PC-9 (cell line): ENCODE measurements at regions not wholly inside any gene's neighbourhood (a gene's known extent, or its start where the extent isn't known, plus 50 kb on each side); places are given as distances from the start of the nearest gene placed in this dataset.

Experiments
- BruUV-seq: library from RNA; stranded (reverse); fragments of 400-500 nt; replicated peaks from 2 replicates; lab custom pipeline; 2021; lab: Mats Ljungman, UMichigan
- CTCF ChIA-PET: fragments of 300-600 bp; sonication (Branson Sonifier 250); formaldehyde crosslinking; loops from one replicate; lab custom pipeline; 2022; ENCODE audit warnings: antibody characterized with exemption; lab: Charles Lee
- POLR2A ChIA-PET: fragments of 300-600 bp; sonication (Branson Sonifier 250); formaldehyde crosslinking; loops from one replicate; lab custom pipeline; 2022; ENCODE audit warnings: antibody characterized with exemption; ENCODE audit not compliant: unreplicated experiment; lab: Charles Lee
- DNase-seq, 2 experiments: peaks; one replicate each; pipeline versions ENCODE4 v3.0.0 to v3.0.0-alpha.2; 2015 to 2022; ENCODE audit warnings: mixed read lengths in 1 of 2
- H2AFZ ChIP-seq: fragments of 200-600 bp; sonication (generic); 2 replicates; pipeline ENCODE4 v1.8.1; 2017; ENCODE audit warnings: antibody characterized with exemption
- H3F3A ChIP-seq: fragments of 200-600 bp; sonication (generic); 2 replicates; pipeline ENCODE4 v1.8.1; 2017; ENCODE audit warnings: antibody characterized with exemption, mild to moderate bottlenecking, low read depth; ENCODE audit not compliant: insufficient read depth
- H3K27ac ChIP-seq: fragments of 200-600 bp; sonication (generic); 2 replicates; pipeline ENCODE4 v1.6.1; 2016; ENCODE audit warnings: mixed run types
- H3K27me3 ChIP-seq: fragments of 200-600 bp; sonication (generic); 2 replicates; pipeline ENCODE4 v1.6.1; 2016; ENCODE audit warnings: low read depth, mixed run types; ENCODE audit not compliant: insufficient read depth
- H3K36me3 ChIP-seq: fragments of 200-600 bp; sonication (generic); 2 replicates; pipeline ENCODE4 v1.6.1; 2016; ENCODE audit warnings: low read depth, mixed run types
- H3K4me1 ChIP-seq: fragments of 200-600 bp; sonication (generic); replicated peaks from 2 replicates; pipeline ENCODE4 v1.6.1; 2016; ENCODE audit warnings: mixed run types; ENCODE audit not compliant: insufficient read depth
- H3K4me2 ChIP-seq: fragments of 200-600 bp; sonication (generic); 2 replicates; pipeline ENCODE4 v1.6.1; 2017; ENCODE audit warnings: mixed run types
- H3K4me3 ChIP-seq: fragments of 200-600 bp; sonication (generic); 2 replicates; pipeline ENCODE4 v1.6.1; 2016; ENCODE audit warnings: mixed run types
- H3K79me2 ChIP-seq: fragments of 200-600 bp; sonication (generic); 2 replicates; pipeline ENCODE4 v1.6.1; 2017; ENCODE audit warnings: low read depth, mixed run types
- H3K9me2 ChIP-seq: fragments of 200-600 bp; sonication (generic); 2 replicates; pipeline ENCODE4 v1.8.1; 2017; ENCODE audit warnings: mild to moderate bottlenecking; ENCODE audit not compliant: insufficient read depth
- H3K9me3 ChIP-seq: fragments of 200-600 bp; sonication (generic); 2 replicates; pipeline ENCODE4 v1.8.1; 2016; ENCODE audit warnings: low read depth; ENCODE audit not compliant: insufficient read depth
- H4K20me1 ChIP-seq: fragments of 200-600 bp; sonication (generic); 2 replicates; pipeline ENCODE4 v1.8.1; 2017; ENCODE audit not compliant: insufficient read depth
- EZH2 ChIP-seq: fragments of 200-600 bp; sonication (generic); IDR thresholded peaks from 2 replicates; pipeline ENCODE4 v1.8.0; 2017; ENCODE audit warnings: antibody characterized with exemption, low read depth
- intact Hi-C: fragments of 100-400 bp; cut with micrococcal nuclease; formaldehyde crosslinking; loops from one replicate; pipeline ENCODE4 v1.10.0; 2022; ENCODE audit not compliant: unreplicated experiment
- TF ChIP-seq, protein P1 (sequence below): fragments of 200-600 bp; sonication (generic); conservative IDR thresholded peaks from 2 replicates; pipeline ENCODE4 v1.6.1; 2017; ENCODE audit warnings: mixed run types, antibody characterized with exemption, mild to moderate bottlenecking, moderate library complexity

DNA sequence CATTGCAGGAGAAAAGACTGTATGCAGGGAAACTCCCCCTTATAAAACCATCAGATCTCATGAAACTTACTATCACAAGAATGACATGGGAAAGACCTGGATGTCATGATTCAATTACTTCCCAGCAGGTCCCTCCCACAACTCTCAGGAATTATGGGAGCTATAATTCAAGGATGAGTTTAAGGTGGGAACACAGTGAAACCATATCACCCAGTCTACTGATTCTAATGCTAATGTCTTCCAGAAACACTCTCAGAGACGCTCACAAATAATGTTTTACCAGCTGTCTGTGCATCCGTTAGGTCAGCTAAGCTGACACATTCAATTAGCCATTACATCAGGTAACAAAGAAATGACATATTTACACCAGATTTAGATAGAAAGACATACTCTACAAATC, 637.9 kb downstream of the NLGN4Y start:
- ChIA-PET CTCF (no interaction called here), POLR2A (no interaction called here)
- Histone ChIP-seq H3K4me1 (no peaks in the 10 kb centered on the region), H2AFZ (no peak overlapping the region), H3K4me2 (no peak overlapping the region), H3K4me3 (no peak overlapping the region), H3K27ac (no peak overlapping the region), H3K9me3 (no peaks in the 10 kb centered on the region), H3K79me2 (no peaks in the 10 kb centered on the region), H4K20me1 (no peaks in the 10 kb centered on the region), H3K9me2 (no peaks in the 10 kb centered on the region), H3K36me3 (no peaks in the 10 kb centered on the region), H3F3A (no peaks in the 10 kb centered on the region), H3K27me3 (no peaks in the 10 kb centered on the region)
- TF ChIP-seq, protein P1, sequence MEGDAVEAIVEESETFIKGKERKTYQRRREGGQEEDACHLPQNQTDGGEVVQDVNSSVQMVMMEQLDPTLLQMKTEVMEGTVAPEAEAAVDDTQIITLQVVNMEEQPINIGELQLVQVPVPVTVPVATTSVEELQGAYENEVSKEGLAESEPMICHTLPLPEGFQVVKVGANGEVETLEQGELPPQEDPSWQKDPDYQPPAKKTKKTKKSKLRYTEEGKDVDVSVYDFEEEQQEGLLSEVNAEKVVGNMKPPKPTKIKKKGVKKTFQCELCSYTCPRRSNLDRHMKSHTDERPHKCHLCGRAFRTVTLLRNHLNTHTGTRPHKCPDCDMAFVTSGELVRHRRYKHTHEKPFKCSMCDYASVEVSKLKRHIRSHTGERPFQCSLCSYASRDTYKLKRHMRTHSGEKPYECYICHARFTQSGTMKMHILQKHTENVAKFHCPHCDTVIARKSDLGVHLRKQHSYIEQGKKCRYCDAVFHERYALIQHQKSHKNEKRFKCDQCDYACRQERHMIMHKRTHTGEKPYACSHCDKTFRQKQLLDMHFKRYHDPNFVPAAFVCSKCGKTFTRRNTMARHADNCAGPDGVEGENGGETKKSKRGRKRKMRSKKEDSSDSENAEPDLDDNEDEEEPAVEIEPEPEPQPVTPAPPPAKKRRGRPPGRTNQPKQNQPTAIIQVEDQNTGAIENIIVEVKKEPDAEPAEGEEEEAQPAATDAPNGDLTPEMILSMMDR = no peak
- TF ChIP-seq EZH2 = no peak
- no TSS peak for BruUV-seq
- intact Hi-C loops = no loop called here
- no peak for DNase-seq

DNA sequence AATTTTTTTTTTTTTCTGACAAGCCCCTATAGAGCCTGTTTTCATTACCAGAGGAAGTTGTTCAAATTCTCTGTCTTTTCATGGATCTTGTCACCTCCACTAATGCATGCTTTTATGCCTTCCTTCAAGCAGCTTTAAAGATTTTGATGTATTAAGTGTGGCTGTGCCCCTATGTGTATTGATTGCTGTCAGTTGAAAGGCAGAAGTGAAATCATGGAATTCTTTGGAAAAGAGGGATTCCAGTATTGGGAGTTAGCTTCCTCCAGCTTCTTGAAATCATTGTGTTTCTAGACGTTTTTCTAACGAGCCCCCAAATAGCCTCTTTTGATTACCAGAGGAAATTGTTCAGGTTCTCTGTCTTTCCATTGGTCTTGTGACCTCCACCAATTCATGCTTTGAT, 655.6 kb downstream of the NLGN4Y start:
- TF ChIP-seq, protein P1 = no peak
- POLR2A ChIA-PET = no interaction called here
- no peak for DNase-seq

DNA sequence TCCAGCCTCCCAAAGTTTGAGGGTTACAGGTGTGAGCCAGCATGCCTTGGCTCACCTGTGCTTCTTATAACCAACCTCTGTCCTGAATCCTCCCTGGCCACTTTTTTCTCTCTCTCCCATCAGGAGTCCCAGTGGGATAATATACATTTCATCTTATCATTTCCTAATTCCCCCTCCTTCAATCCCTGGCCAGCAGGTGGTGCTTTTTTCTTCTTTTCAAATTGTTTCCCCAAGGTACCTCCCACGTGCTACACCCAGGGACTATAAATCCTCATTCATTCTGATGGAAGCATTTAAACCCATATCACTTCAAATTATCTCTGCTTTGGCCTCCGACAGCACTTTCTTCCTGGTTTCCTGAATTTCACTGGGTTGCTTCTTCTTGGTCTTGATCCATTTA, 704.7 kb downstream of the NLGN4Y start:
- no peaks in the 10 kb centered on the region for H4K20me1 ChIP-seq
- no peaks in the 10 kb centered on the region for H3K4me1 ChIP-seq
- no peaks in the 10 kb centered on the region for H3K9me3 ChIP-seq
- TF ChIP-seq, protein P1 = no peak
- no peak for TF ChIP-seq EZH2
- H3K27me3 ChIP-seq = no peaks in the 10 kb centered on the region
- intact Hi-C loops = no loop called here
- H3K4me3 ChIP-seq = no peak overlapping the region
- no peaks in the 10 kb centered on the region for H3K9me2 ChIP-seq
- no peak overlapping the region for H2AFZ ChIP-seq
- H3K36me3 ChIP-seq = no peaks in the 10 kb centered on the region
- POLR2A ChIA-PET = no interaction called here
- BruUV-seq = no TSS peak
- no peaks in the 10 kb centered on the region for H3K79me2 ChIP-seq
- no peak overlapping the region for H3K4me2 ChIP-seq
- H3F3A ChIP-seq = no peaks in the 10 kb centered on the region
- no peak overlapping the region for H3K27ac ChIP-seq
- CTCF ChIA-PET = no interaction called here
- no peak for DNase-seq

More for the DNA sequence above, 655.6 kb downstream of the NLGN4Y start:
- no peaks in the 10 kb centered on the region for H3K4me1 ChIP-seq
- H2AFZ ChIP-seq = no peak overlapping the region
- H3F3A ChIP-seq = no peaks in the 10 kb centered on the region
- no peaks in the 10 kb centered on the region for H3K27me3 ChIP-seq
- BruUV-seq = no TSS peak
- intact Hi-C loops = no loop called here
- H4K20me1 ChIP-seq = no peaks in the 10 kb centered on the region
- H3K4me3 ChIP-seq = no peak overlapping the region
- H3K9me2 ChIP-seq = no peaks in the 10 kb centered on the region
- no peaks in the 10 kb centered on the region for H3K36me3 ChIP-seq
- no peak overlapping the region for H3K4me2 ChIP-seq
- H3K9me3 ChIP-seq = no peaks in the 10 kb centered on the region
- CTCF ChIA-PET = no interaction called here
- no peaks in the 10 kb centered on the region for H3K79me2 ChIP-seq
- H3K27ac ChIP-seq = no peak overlapping the region
